HAP-1 (cell line): ENCODE measurements at regions not wholly inside any gene's neighbourhood (a gene's known extent, or its start where the extent isn't known, plus 50 kb on each side); places are given as distances from the start of the nearest gene placed in this dataset.
"Not testable (repeated sequence)": the region's sequence is repeated elsewhere in the genome, so short reads cannot be mapped to it uniquely, and the experiment has no call there.

ENCODE experiments used
- DNase-seq, 2 experiments: peaks; one replicate each; pipeline ENCODE4 v3.0.0-alpha.2; 2016 to 2020; ENCODE audit warnings: low spot score in 2 of 2
- H3K27me3 ChIP-seq: fragments of 250-450 bp; sonication (Bioruptor Pico); 2 replicates; pipeline ENCODE4 v1.5.1; 2020; ENCODE audit warnings: low read depth, mild to moderate bottlenecking, moderate library complexity
- H3K36me3 ChIP-seq: fragments of 250-450 bp; sonication (Bioruptor Pico); replicated peaks from 2 replicates; pipeline ENCODE4 v1.5.1; 2020; ENCODE audit warnings: mild to moderate bottlenecking
- H3K4me1 ChIP-seq: fragments of 250-450 bp; sonication (Bioruptor Pico); 2 replicates; pipeline ENCODE4 v1.5.1; 2020; ENCODE audit warnings: mild to moderate bottlenecking
- H3K4me3 ChIP-seq: fragments of 250-450 bp; sonication (Bioruptor Pico); 2 replicates; pipeline ENCODE4 v1.5.1; 2020; ENCODE audit warnings: mild to moderate bottlenecking, moderate library complexity
- H3K9me3 ChIP-seq: fragments of 250-450 bp; sonication (Bioruptor Pico); 2 replicates; pipeline ENCODE4 v1.5.1; 2020; ENCODE audit warnings: mild to moderate bottlenecking, moderate library complexity
- in situ Hi-C: fragments of 300-500 bp; cut with MboI; formaldehyde crosslinking; loops from 3 replicates; pipeline ENCODE4 v1.14.3; 2020; ENCODE audit warnings: low sequenced_read_pairs, inconsistent platforms, mixed read lengths

GRCh38 chr3:20931834-20932233 lies 745.8 kb upstream of the SGO1 start:
- Histone ChIP-seq H3K4me3 (no peak overlapping the region), H3K9me3 (no peaks in the 10 kb centered on the region), H3K4me1 (no peaks in the 10 kb centered on the region), H3K27me3 (no peaks in the 10 kb centered on the region), H3K36me3 (no peaks in the 10 kb centered on the region)
- no peak for DNase-seq
- in situ Hi-C loops = loop anchor here (25.0 kb wide), 1 partner anchor 420 kb away; no protein-coding TSS in a partner anchor

DNA sequence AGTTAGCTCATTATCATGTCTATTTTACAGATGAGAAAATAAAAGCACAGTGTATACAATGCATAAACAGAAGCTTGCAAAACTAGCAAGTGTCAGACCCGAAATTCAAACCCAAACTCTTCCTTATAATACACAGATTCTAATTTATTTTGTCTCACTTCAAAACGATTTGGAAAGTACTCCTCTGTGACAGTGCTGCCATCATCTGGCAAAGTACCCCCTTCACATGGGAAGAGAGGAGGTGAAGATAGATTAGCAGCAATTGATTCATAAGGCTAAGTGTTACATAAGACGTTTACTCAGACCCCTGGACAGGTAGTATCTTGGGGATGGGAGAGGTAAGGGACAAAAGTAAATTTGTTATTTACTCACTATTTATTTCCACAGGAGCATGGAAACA lies 744.0 kb upstream of the SGO1 start:
- H3K27me3 ChIP-seq = no peaks in the 10 kb centered on the region
- no peaks in the 10 kb centered on the region for H3K9me3 ChIP-seq
- H3K4me3 ChIP-seq = no peak overlapping the region
- in situ Hi-C loops = loop anchor here (25.0 kb wide), 1 partner anchor 418 kb away; no protein-coding TSS in a partner anchor
- no peaks in the 10 kb centered on the region for H3K4me1 ChIP-seq
- H3K36me3 ChIP-seq = no peaks in the 10 kb centered on the region
- peak; percentile 8 to 20 for DNase-seq

DNA sequence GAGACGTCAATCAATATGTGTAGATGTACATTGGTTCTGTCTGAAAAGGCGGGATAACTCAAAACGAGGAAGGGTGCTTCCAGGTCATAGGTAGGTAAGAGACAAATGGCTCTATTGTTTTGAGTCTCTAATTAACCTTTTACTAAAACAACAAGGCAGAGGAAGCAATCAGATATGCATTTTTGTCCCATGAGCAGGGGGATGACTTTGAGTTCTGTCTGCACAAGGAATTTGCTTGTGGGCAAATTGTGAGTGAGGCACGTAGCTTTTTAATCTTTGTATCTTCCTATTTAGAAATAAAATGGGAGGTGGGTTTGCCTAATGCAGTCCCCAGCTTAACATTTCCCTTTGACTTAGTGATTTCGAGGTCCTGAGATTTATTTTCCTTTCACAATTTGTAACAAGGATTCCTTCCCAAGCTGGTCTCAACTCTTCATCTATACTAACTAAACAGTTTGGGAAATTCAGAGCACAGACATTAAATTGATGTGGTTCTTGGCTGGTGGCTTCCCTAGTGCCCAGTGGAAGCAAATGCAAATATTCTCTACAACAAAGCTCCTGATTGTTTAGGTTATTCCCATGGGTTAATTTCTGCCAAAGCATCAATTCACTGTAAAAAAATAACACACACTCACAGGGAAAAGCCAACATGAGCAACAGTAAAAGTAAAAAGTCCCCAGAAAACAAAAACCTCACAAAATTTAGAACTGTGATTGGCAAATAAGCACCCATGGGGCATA lies 738.8 kb upstream of the SGO1 start:
- in situ Hi-C loops = loop anchor here (25.0 kb wide), 1 partner anchor 413 kb away; no protein-coding TSS in a partner anchor

DNA sequence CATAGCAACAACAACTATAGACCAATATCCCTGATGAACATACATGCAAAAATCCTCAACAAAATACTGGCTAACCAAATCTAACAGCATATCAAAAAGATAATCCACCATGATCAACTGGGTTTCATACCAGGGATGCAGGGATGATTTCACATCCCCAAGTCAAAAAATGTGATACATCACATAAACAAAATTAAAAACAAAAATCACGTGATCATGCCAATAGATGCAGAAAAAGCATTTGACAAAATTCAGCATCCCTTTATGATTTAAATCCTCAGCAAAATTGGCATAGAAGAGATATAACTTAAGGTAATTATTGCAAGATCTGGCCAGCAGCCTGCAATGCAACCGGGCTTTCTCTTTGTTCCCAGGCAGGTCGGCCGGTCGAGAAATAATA lies 735.1 kb upstream of the SGO1 start:
- H3K4me3 ChIP-seq, DNase-seq, H3K4me1 ChIP-seq, H3K36me3 ChIP-seq, H3K27me3 ChIP-seq, in situ Hi-C loops, H3K9me3 ChIP-seq: not testable (repeated sequence)

More for the DNA sequence above, 738.8 kb upstream of the SGO1 start:
- Histone ChIP-seq H3K4me3 (no peak overlapping the region), H3K36me3 (no peaks in the 10 kb centered on the region), H3K9me3 (no peaks in the 10 kb centered on the region), H3K27me3 (no peaks in the 10 kb centered on the region), H3K4me1 (no peaks in the 10 kb centered on the region)
- DNase-seq = no peak

DNA sequence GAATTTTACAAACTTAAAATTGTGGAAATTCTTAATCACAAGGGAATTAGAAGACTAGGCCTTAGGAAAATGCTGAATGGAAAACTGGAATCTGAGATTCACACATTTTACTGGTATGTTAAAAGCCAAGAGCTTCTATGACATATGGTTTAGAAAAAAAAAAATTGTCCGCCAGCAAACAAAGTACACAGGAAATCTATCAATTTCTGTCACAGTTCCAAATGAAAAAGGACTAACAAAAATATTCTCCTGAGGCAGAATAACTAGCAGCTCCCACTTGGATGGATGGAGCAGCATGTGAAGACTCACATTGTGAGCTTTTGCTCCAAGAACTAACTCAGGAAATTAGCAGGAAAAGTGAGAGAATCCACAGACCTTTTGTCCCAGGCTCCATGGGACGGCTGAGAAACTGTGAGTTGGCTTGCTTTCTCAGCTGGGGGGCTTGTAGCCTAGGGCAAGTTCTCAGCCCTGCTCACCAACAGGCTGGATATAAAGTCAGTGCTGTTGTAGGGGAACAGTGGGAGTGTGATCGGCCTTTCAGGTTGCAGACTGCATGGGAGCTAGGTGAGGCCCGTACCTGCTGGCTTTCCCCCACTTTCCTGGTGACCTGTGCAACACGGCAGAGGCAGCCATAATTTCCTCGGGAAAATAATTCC lies 731.1 kb upstream of the SGO1 start:
- DNase-seq = no peak
- H3K4me3 ChIP-seq = no peak overlapping the region
- H3K36me3 ChIP-seq = no peaks in the 10 kb centered on the region
- H3K27me3 ChIP-seq = no peaks in the 10 kb centered on the region
- in situ Hi-C loops = no loop called here
- no peaks in the 10 kb centered on the region for H3K9me3 ChIP-seq
- H3K4me1 ChIP-seq = no peaks in the 10 kb centered on the region

GRCh38 chr3:20914310-20914709 lies 728.3 kb upstream of the SGO1 start:
- H3K27me3 ChIP-seq = peaks cover 4% of the 10 kb centered on the region; the same call in 1 of the 2 replicates
- H3K9me3 ChIP-seq = no peaks in the 10 kb centered on the region
- H3K4me1 ChIP-seq = no peaks in the 10 kb centered on the region
- in situ Hi-C loops = no loop called here
- no peak overlapping the region for H3K4me3 ChIP-seq
- no peak for DNase-seq
- H3K36me3 ChIP-seq = no peaks in the 10 kb centered on the region

GRCh38 chr3:20912406-20912805 lies 726.4 kb upstream of the SGO1 start:
- no peak for DNase-seq
- Histone ChIP-seq H3K9me3 (no peaks in the 10 kb centered on the region), H3K4me3 (no peak overlapping the region), H3K4me1 (no peaks in the 10 kb centered on the region), H3K27me3 (peaks cover 4% of the 10 kb centered on the region), H3K36me3 (no peaks in the 10 kb centered on the region)
- in situ Hi-C loops = no loop called here

DNA sequence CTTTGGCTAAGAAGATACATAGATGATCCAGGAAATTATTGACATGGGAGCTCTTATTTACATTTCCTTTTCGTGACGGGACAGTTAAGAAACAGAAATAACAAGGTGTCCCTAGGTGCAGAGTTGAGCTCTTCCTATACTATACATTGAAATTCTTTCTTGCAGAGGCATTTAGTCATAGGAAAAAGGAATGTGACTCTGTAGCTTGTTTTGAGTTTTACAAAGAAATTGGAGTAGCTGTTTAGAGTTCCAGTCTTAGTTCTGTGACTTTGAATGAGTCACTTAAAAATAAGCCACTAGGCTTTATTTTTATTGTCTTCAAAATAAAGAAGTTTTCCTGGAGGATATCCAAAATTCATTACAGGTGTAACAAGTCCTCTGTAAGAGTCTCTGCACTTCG lies 723.5 kb upstream of the SGO1 start:
- H3K27me3 ChIP-seq = peaks cover 4% of the 10 kb centered on the region
- no peak overlapping the region for H3K4me3 ChIP-seq
- no peaks in the 10 kb centered on the region for H3K36me3 ChIP-seq
- DNase-seq = no peak
- in situ Hi-C loops = no loop called here
- no peaks in the 10 kb centered on the region for H3K4me1 ChIP-seq
- no peaks in the 10 kb centered on the region for H3K9me3 ChIP-seq

DNA sequence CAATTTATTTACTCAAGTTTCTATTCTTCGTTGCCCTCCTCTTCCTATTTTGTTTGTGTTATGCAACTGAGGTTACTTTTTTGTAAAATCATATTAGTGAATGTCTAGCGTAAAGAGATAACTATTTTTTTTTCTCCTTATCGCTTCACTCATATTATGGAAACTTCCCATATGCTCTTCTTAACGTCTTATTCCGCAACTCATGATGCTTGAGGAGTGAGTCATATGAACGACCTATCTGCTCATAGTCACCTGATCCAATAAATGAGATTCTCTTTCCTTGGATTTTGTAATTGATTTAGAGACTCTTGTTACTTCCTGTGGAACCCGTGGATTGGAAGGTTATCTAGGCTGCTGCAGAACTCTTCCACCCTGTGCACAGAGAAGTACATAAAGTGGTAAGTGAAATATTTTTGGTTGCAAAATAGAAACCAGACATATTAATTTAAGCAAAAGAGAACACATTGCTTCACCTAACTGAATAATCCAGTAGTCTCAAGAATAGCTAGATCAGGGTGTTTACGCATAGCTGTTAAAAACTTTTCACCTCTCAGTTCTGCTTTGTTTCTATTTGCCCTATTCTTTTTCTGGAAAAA lies 719.3 kb upstream of the SGO1 start:
- no peaks in the 10 kb centered on the region for H3K9me3 ChIP-seq
- H3K27me3 ChIP-seq = peaks cover 3% of the 10 kb centered on the region
- in situ Hi-C loops = no loop called here
- no peak for DNase-seq
- no peak overlapping the region for H3K4me3 ChIP-seq
- H3K36me3 ChIP-seq = no peaks in the 10 kb centered on the region
- no peaks in the 10 kb centered on the region for H3K4me1 ChIP-seq

- Histone ChIP-seq H3K4me3 (no peak overlapping the region), H3K27me3 (no peaks in the 10 kb centered on the region; the same call in 1 of the 2 replicates), H3K4me1 (no peaks in the 10 kb centered on the region), H3K36me3 (no peaks in the 10 kb centered on the region), H3K9me3 (no peaks in the 10 kb centered on the region)
- in situ Hi-C loops = no loop called here
- no peak for DNase-seq
Measured at GRCh38 chr3:20904671-20905070, 718.7 kb upstream of the SGO1 start.

- Histone ChIP-seq H3K36me3 (no peaks in the 10 kb centered on the region), H3K4me3 (no peak overlapping the region), H3K27me3 (no peaks in the 10 kb centered on the region), H3K9me3 (no peaks in the 10 kb centered on the region), H3K4me1 (no peaks in the 10 kb centered on the region)
- in situ Hi-C loops = no loop called here
- DNase-seq = no peak
Measured at GRCh38 chr3:20898962-20899361, 713.0 kb upstream of the SGO1 start.

GRCh38 chr3:20890111-20890519 lies 704.1 kb upstream of the SGO1 start:
- no peak for DNase-seq
- H3K4me3 ChIP-seq = no peak overlapping the region
- H3K9me3 ChIP-seq = no peaks in the 10 kb centered on the region
- H3K27me3 ChIP-seq = no peaks in the 10 kb centered on the region
- H3K36me3 ChIP-seq = no peaks in the 10 kb centered on the region
- H3K4me1 ChIP-seq = no peaks in the 10 kb centered on the region
- in situ Hi-C loops = no loop called here

DNA sequence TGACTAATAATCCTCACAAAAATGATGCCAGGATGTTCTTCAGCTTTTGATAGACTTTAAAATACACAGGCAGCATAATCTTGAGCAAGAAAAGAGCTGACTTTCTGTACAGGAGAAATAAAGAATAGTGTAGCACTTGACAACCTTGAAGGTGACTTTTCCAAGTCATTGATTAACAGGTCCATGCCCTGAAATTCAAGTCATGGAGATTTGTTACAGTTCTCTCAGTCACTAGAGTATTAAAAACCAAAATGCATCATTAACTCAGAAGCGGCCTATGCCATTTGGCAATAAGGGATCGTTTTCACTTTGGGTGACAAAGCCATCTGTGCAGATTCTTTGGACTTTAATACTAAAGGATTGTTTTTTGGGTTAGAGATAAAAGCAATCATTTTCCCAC lies 692.7 kb upstream of the SGO1 start:
- Histone ChIP-seq H3K9me3 (no peaks in the 10 kb centered on the region), H3K36me3 (no peaks in the 10 kb centered on the region), H3K4me1 (no peaks in the 10 kb centered on the region), H3K4me3 (no peak overlapping the region), H3K27me3 (no peaks in the 10 kb centered on the region)
- in situ Hi-C loops = no loop called here
- DNase-seq = no peak

- Histone ChIP-seq H3K9me3 (no peaks in the 10 kb centered on the region), H3K4me3 (no peak overlapping the region), H3K36me3 (no peaks in the 10 kb centered on the region), H3K27me3 (no peaks in the 10 kb centered on the region), H3K4me1 (no peaks in the 10 kb centered on the region)
- no peak for DNase-seq
- in situ Hi-C loops = no loop called here
Measured at GRCh38 chr3:20873235-20873634, 687.2 kb upstream of the SGO1 start.
